ENCODE measurements at regions not wholly inside any gene's neighbourhood (a gene's known extent, or its start where the extent isn't known, plus 50 kb on each side); places are given as distances from the start of the nearest gene placed in this dataset.

DNA sequence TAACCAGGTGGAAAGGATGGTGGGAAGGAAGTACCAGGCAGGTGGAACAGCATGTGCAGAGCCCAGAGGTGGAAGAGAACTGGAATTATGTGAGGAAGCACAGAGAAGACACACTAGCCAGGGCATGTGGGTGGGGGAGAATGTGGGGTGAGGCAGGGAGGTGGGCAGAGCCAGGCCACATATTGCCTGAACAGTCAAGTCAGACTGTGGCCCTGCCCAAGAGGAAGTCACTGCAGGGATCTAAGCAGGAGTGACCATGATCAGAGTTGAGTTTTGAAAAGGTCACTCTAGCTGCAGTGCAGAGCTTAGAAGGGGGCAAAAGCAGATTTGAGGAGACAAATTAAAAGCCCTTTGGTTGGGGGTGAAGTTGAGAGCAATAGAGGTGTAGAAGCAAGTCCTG, 114.0 kb upstream of the SLC38A2 start:
- dilution Hi-C loops (cut with MboI; ENCODE audit: extremely low pct_ligation_motif_present, low sequenced_read_pairs) = no loop called here
- H3K4me3 ChIP-seq (replicated peaks in 1 of 3; ENCODE audit: insufficient read depth in 1 of 3, low read depth in 1 of 3, low read length in 3 of 3) = no peak overlapping the region
- FAIRE-seq (no peak), DNase-seq (ENCODE audit: low read depth, low spot score) (no peak)
- no TSS peak for BruUV-seq (replicated peaks)
- no peaks in the 10 kb centered on the region for H3K9me1 ChIP-seq (replicated peaks; ENCODE audit: control insufficient read depth, extremely low read depth, insufficient read depth, low read length)
- intact Hi-C loops (cut with micrococcal nuclease) = no loop called here
- H3K4me2 ChIP-seq (ENCODE audit: insufficient read depth, low read length) = no peak overlapping the region
- no peak overlapping the region for H3K27ac ChIP-seq (ENCODE audit: insufficient read depth, low read depth, low read length)
- H3K79me2 ChIP-seq (ENCODE audit: control insufficient read depth, insufficient read depth, low read length) = no peaks in the 10 kb centered on the region
- H3K36me3 ChIP-seq (ENCODE audit: control insufficient read depth in 2 of 2, extremely low read depth in 1 of 2, insufficient read depth in 2 of 2, low read length in 2 of 2) = no peaks in the 10 kb centered on the region
- no peaks in the 10 kb centered on the region for H3K27me3 ChIP-seq (ENCODE audit: control insufficient read depth in 2 of 2, insufficient read depth in 2 of 2, low read length in 2 of 2)
- H2AFZ ChIP-seq (ENCODE audit: low read depth, low read length) = no peak overlapping the region
- no peak overlapping the region for H3K9ac ChIP-seq (replicated peaks; ENCODE audit: extremely low read depth, insufficient read depth, low read length)
- ChIA-PET CTCF (no interaction called here), POLR2A (no interaction called here)
- TF ChIP-seq MYC (IDR thresholded peaks at IDR 0.05; ENCODE audit: low read depth, low read length) (no peak), GATA2 (IDR thresholded peaks at IDR 0.05; ENCODE audit: insufficient read depth, insufficient read length, low read depth, low read length) (no peak), POLR2AphosphoS5 (IDR thresholded peaks at IDR 0.05; ENCODE audit: insufficient read depth, low read depth, low read length) (no peak), FOS (IDR thresholded peaks at IDR 0.05; ENCODE audit: borderline replicate concordance, insufficient read depth, low read length) (no peak), EZH2 (IDR thresholded peaks at IDR 0.05; ENCODE audit: borderline replicate concordance, low read depth, low read length, severe bottlenecking) (no peak), JUN (IDR thresholded peaks at IDR 0.05; ENCODE audit: borderline replicate concordance, insufficient read depth, insufficient read length, low read depth) (no peak), POLR2A (IDR thresholded peaks at IDR 0.05; ENCODE audit: low read depth, low read length) (no peak)
- TF ChIP-seq, protein P1, sequence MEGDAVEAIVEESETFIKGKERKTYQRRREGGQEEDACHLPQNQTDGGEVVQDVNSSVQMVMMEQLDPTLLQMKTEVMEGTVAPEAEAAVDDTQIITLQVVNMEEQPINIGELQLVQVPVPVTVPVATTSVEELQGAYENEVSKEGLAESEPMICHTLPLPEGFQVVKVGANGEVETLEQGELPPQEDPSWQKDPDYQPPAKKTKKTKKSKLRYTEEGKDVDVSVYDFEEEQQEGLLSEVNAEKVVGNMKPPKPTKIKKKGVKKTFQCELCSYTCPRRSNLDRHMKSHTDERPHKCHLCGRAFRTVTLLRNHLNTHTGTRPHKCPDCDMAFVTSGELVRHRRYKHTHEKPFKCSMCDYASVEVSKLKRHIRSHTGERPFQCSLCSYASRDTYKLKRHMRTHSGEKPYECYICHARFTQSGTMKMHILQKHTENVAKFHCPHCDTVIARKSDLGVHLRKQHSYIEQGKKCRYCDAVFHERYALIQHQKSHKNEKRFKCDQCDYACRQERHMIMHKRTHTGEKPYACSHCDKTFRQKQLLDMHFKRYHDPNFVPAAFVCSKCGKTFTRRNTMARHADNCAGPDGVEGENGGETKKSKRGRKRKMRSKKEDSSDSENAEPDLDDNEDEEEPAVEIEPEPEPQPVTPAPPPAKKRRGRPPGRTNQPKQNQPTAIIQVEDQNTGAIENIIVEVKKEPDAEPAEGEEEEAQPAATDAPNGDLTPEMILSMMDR (IDR thresholded peaks at IDR 0.05; ENCODE audit: extremely low read depth in 1 of 2, insufficient read depth in 1 of 2, low read depth in 1 of 2, low read length in 2 of 2) = no peak
- TF ChIP-seq, protein P2, sequence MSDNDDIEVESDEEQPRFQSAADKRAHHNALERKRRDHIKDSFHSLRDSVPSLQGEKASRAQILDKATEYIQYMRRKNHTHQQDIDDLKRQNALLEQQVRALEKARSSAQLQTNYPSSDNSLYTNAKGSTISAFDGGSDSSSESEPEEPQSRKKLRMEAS (IDR thresholded peaks at IDR 0.05; ENCODE audit: insufficient read depth, insufficient read length) = no peak
- H4K20me1 ChIP-seq (replicated peaks; ENCODE audit: control insufficient read depth, extremely low read depth, insufficient read depth, low read length) = no peaks in the 10 kb centered on the region
- H3K9me3 ChIP-seq (replicated peaks; ENCODE audit: control insufficient read depth, insufficient read depth, low read length) = no peaks in the 10 kb centered on the region
- peaks cover 23% of the 10 kb centered on the region for H3K4me1 ChIP-seq (ENCODE audit: control insufficient read depth, extremely low read depth, insufficient read depth, low read length)

Data from endothelial cell of umbilical vein (primary cell).